ENCODE measurements at regions not wholly inside any gene's neighbourhood (a gene's known extent, or its start where the extent isn't known, plus 50 kb on each side); places are given as distances from the start of the nearest gene placed in this dataset.

- no peak for DNase-seq (ENCODE audit: low spot score)
- Mint-ChIP-seq H3K27ac (ENCODE audit: unreplicated experiment) (no peak overlapping the region), H3K9me3 (ENCODE audit: low read depth) (no peaks in the 10 kb centered on the region), H3K4me1 (ENCODE audit: low read depth) (peaks cover 3% of the 10 kb centered on the region), H3K36me3 (ENCODE audit: low read depth) (no peaks in the 10 kb centered on the region), H3K27me3 (ENCODE audit: low read depth) (peaks cover 9% of the 10 kb centered on the region), H3K4me3 (ENCODE audit: unreplicated experiment) (no peak overlapping the region)
- TF ChIP-seq CTCF (IDR thresholded peaks at IDR 0.05), result no peak
These were observed 173.5 kb downstream of the C5orf15 start for GRCh38 chr5:133794771-133795415.

- no peak for DNase-seq (ENCODE audit: low spot score)
- no peak overlapping the region for H3K27ac Mint-ChIP-seq (ENCODE audit: unreplicated experiment)
These were observed 174.5 kb downstream of the C5orf15 start for GRCh38 chr5:133793756-133794465.

GRCh38 chr5:133792655-133793054 lies 175.8 kb downstream of the C5orf15 start:
- Mint-ChIP-seq H3K4me3 (ENCODE audit: unreplicated experiment) (no peak overlapping the region), H3K9me3 (ENCODE audit: low read depth) (no peaks in the 10 kb centered on the region), H3K4me1 (ENCODE audit: low read depth) (peaks cover 3% of the 10 kb centered on the region), H3K27me3 (ENCODE audit: low read depth) (peaks cover 9% of the 10 kb centered on the region), H3K27ac (ENCODE audit: unreplicated experiment) (no peak overlapping the region), H3K36me3 (ENCODE audit: low read depth) (no peaks in the 10 kb centered on the region)
- no peak for DNase-seq (ENCODE audit: low spot score)
- no peak for TF ChIP-seq CTCF (IDR thresholded peaks at IDR 0.05)

More at GRCh38 chr5:133793756-133794465, 174.5 kb downstream of the C5orf15 start:
- TF ChIP-seq CTCF (IDR thresholded peaks at IDR 0.05), result no peak
- Mint-ChIP-seq H3K9me3 (ENCODE audit: low read depth) (no peaks in the 10 kb centered on the region), H3K4me3 (ENCODE audit: unreplicated experiment) (no peak overlapping the region), H3K27me3 (ENCODE audit: low read depth) (peaks cover 9% of the 10 kb centered on the region), H3K36me3 (ENCODE audit: low read depth) (no peaks in the 10 kb centered on the region), H3K4me1 (ENCODE audit: low read depth) (peaks cover 3% of the 10 kb centered on the region)

- Mint-ChIP-seq H3K4me3 (ENCODE audit: unreplicated experiment) (no peak overlapping the region), H3K27ac (ENCODE audit: unreplicated experiment) (no peak overlapping the region), H3K36me3 (ENCODE audit: low read depth) (no peaks in the 10 kb centered on the region), H3K27me3 (ENCODE audit: low read depth) (peaks cover 9% of the 10 kb centered on the region), H3K4me1 (ENCODE audit: low read depth) (peaks cover 2% of the 10 kb centered on the region), H3K9me3 (ENCODE audit: low read depth) (no peaks in the 10 kb centered on the region)
- no peak for DNase-seq (ENCODE audit: low spot score)
- no peak for TF ChIP-seq CTCF (IDR thresholded peaks at IDR 0.05)
These were observed 176.4 kb downstream of the C5orf15 start for GRCh38 chr5:133792024-133792423.

GRCh38 chr5:133790898-133791297 lies 177.5 kb downstream of the C5orf15 start:
- Mint-ChIP-seq H3K27ac (ENCODE audit: unreplicated experiment) (no peak overlapping the region), H3K4me1 (ENCODE audit: low read depth) (no peaks in the 10 kb centered on the region), H3K4me3 (ENCODE audit: unreplicated experiment) (no peak overlapping the region), H3K9me3 (ENCODE audit: low read depth) (no peaks in the 10 kb centered on the region), H3K27me3 (ENCODE audit: low read depth) (peaks cover 9% of the 10 kb centered on the region), H3K36me3 (ENCODE audit: low read depth) (no peaks in the 10 kb centered on the region)
- DNase-seq (ENCODE audit: low spot score), result no peak
- no peak for TF ChIP-seq CTCF (IDR thresholded peaks at IDR 0.05)

Measured in chondrocyte (in vitro differentiated cells).